NCI-H1092 treated with DMSO at 0.1 percent for 48 hours (cell line): ENCODE measurements at regions not wholly inside any gene's neighbourhood (a gene's known extent, or its start where the extent isn't known, plus 50 kb on each side); places are given as distances from the start of the nearest gene placed in this dataset.

Experiments used
- DNase-seq: peaks from one replicate; lab custom pipeline; 2025; lab: John Stamatoyannopoulos, UW

GRCh38 chr6:41471064-41471895, 74.9 kb upstream of the FOXP4 start:
- no peak for DNase-seq

- DNase-seq = no peak
Measured at GRCh38 chr6:41474213-41474933, 71.8 kb upstream of the FOXP4 start.

- no peak for DNase-seq
Measured at GRCh38 chr6:41475164-41475563, 71.0 kb upstream of the FOXP4 start.

GRCh38 chr6:41475737-41476357, 70.3 kb upstream of the FOXP4 start:
- DNase-seq = no peak

GRCh38 chr6:41476401-41476800, 69.8 kb upstream of the FOXP4 start:
- no peak for DNase-seq

GRCh38 chr6:41477572-41477971, 68.6 kb upstream of the FOXP4 start:
- DNase-seq = no peak

- DNase-seq = no peak
Measured at GRCh38 chr6:41483943-41484342, 62.2 kb upstream of the FOXP4 start.

- no peak for DNase-seq
Measured at GRCh38 chr6:41487860-41488432, 58.2 kb upstream of the FOXP4 start.

GRCh38 chr6:41488433-41489119, 57.6 kb upstream of the FOXP4 start:
- peak; percentile 76 for DNase-seq

- DNase-seq = peak; percentile 62
Measured at GRCh38 chr6:41489120-41489851, 56.9 kb upstream of the FOXP4 start.

GRCh38 chr6:41492261-41492891, 53.8 kb upstream of the FOXP4 start:
- no peak for DNase-seq

GRCh38 chr6:41494212-41495110, 51.7 kb upstream of the FOXP4 start:
- no peak for DNase-seq
